Cardiac fibroblast (primary cell): ENCODE measurements at regions not wholly inside any gene's neighbourhood (a gene's known extent, or its start where the extent isn't known, plus 50 kb on each side); places are given as distances from the start of the nearest gene placed in this dataset.

Source experiments
- DNase-seq, 2 donors: peaks; one replicate each; pipeline versions ENCODE4 v3.0.0 to v3.0.0-alpha.2; 2010; ENCODE audit warnings: low read depth in 2 of 2
- H3K4me3 ChIP-seq, 2 donors: replicated peaks in 1 of 2; 1 replicate in 1 of 2; 2 replicates in 1 of 2; pipeline ENCODE4 v1.5.1; 2011; ENCODE audit warnings: low read depth in 2 of 2, low read length in 2 of 2, mild to moderate bottlenecking in 2 of 2, moderate library complexity in 1 of 2
- TF ChIP-seq, protein P1 (sequence below): IDR thresholded peaks from one replicate; pipeline ENCODE4 v1.5.1; 2011; ENCODE audit warnings: low read depth, mild to moderate bottlenecking, low read length, inconsistent platforms

DNA sequence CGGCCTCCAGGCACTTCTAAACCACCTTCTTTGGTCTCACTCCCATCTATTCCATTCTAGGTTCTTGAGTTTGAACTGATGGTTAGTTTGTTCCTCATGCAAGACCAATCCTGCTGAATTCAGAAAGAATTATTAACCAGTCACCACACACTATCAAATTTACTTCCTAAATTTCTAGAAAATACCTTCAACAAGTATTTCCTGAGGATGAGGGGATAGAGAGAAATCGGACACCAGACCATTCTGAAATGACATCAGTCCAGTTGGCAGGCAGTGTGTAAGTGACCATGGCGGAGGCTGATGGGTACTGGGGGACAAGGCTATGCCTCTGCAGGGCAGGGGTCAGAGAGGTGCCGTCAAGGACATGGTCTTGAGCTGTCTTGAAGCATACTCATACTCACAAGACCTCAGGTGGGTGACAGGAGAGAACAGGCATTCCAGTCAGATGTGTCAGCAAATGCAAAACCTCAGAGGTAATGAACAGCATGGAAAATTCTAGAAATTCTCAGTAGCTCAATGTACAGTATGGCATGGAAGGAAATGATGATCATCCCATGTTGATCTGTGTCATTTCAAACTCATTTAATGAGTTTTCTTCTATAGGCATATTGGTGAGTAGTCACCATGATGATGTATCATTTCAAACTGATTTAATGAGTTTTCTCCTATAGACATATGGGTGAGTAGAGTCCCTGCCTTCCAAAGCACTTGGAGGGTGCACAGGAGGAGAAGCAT lies 119.6 kb downstream of the DDX1 start:
- no peak overlapping the region for H3K4me3 ChIP-seq
- TF ChIP-seq, protein P1, sequence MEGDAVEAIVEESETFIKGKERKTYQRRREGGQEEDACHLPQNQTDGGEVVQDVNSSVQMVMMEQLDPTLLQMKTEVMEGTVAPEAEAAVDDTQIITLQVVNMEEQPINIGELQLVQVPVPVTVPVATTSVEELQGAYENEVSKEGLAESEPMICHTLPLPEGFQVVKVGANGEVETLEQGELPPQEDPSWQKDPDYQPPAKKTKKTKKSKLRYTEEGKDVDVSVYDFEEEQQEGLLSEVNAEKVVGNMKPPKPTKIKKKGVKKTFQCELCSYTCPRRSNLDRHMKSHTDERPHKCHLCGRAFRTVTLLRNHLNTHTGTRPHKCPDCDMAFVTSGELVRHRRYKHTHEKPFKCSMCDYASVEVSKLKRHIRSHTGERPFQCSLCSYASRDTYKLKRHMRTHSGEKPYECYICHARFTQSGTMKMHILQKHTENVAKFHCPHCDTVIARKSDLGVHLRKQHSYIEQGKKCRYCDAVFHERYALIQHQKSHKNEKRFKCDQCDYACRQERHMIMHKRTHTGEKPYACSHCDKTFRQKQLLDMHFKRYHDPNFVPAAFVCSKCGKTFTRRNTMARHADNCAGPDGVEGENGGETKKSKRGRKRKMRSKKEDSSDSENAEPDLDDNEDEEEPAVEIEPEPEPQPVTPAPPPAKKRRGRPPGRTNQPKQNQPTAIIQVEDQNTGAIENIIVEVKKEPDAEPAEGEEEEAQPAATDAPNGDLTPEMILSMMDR, result no peak

DNA sequence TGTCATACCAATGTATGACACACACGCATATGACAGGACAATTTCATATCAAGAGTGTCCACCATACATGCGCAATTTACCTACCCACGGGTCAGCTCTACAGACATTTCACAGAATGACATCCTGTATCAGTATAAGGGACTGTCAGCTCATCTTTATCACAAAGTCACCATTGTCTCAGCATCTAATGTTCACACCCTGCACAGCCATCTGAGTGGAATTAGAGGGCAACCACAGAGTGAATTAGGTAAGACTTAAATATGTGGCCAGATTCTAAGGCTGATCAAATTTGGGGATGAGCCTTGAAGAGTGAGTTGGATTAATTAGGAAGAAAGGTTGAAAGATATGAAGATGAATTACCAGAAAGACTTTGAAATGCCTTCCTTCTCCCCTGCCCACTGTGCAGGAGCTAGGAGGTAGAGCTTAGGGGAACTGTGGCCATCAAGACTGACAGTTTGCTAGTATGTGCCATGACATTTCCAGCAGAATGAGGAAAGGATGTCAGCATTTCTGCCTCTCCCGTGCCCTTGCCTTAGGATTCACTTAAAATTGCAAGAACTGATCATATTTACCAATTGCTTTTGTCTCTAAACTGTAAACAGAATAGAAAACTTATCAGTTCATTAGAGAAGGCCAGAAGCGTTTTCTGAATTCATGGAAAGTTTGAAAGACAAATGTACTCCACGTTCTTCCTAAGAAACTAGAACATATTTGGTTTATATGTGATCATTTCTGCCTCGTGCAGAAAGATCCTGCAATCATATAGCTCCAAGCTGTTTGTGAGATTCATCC lies 121.1 kb downstream of the DDX1 start:
- no peak for DNase-seq
- TF ChIP-seq, protein P1, result no peak
- H3K4me3 ChIP-seq, result no peak overlapping the region

More for the DNA sequence above, 119.6 kb downstream of the DDX1 start:
- no peak for DNase-seq

DNA sequence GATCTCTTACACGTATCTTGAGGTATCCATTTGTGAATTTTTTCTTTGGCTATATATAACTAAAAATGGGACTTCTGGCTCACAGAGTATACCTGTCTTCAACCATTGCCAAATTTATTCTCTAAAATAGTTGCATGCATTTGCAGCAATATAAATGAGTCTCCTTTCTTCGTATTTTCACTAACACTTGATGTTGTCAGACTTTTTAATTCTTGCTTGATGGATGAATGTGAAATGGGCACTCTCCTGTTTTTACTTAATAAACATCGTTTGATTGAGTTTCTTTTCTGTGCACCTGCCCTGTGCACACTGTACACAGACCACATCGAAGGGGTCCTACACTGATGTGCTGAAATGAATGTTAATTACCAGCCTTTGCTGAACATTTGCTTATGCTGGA lies 121.8 kb downstream of the DDX1 start:
- DNase-seq, result no peak
- TF ChIP-seq, protein P1, result no peak
- H3K4me3 ChIP-seq, result no peak overlapping the region

DNA sequence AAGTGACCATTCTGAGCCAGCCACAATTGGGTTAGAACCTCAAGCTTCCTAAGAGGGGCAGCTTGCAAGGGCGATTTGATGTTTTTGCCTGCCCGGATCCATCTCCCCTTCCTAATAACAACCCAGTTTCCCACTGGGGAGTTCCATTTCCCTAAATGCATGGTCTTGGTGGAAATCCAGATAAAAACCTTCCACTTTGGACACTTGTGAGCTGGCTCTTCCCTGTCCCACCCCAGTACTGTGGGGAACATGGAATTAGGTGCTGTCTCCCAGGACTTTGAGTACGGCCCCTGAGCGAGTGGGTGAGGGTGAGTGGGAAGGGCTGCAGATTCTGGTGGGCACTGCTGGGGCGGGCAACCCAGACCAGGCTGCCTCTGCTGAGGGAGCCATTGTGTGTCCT lies 122.3 kb downstream of the DDX1 start:
- no peak for DNase-seq
- no peak overlapping the region for H3K4me3 ChIP-seq
- TF ChIP-seq, protein P1, result no peak

DNA sequence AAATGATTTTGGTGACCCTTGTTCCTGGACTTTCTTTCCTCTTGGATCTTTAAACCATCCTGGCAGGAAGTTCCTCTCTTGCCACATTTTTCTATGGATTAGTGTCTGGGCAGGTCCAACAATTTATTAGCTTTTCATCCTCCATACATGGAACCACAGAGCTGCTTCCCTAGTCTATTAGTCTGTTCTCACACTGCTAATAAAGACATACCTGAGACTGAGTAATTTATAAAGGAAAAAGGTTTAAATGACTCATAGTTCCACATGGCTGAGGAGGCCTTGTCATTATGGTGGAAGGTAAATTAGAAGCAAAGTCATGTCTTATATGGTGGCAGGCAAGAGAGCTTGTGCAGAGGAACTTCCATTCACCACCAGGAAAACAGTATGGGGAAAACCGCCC lies 122.9 kb downstream of the DDX1 start:
- no peak for DNase-seq
- TF ChIP-seq, protein P1, result no peak
- no peak overlapping the region for H3K4me3 ChIP-seq

DNA sequence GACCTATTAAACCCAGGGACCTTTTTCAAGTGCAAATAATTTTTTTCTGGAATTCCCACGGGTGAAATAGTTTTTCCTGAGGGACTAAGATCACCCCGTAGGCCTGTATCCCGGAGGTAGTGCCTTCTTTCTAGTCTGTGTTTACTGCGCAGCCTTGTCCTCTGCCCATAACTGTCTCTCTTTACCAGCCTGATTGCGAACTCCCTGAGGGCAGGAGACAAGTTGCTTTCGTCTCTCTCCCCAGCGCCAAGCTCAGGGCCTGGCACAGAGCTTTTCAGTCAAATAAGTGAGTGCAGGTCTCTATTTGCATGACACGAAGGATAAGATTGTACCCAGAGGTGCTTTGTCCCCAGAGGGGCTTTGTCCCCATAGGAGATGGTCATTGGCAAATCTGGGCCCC lies 123.9 kb downstream of the DDX1 start:
- TF ChIP-seq, protein P1, result no peak
- no peak overlapping the region for H3K4me3 ChIP-seq
- DNase-seq, result no peak
